RWPE1 (cell line): ENCODE measurements at regions not wholly inside any gene's neighbourhood (a gene's known extent, or its start where the extent isn't known, plus 50 kb on each side); places are given as distances from the start of the nearest gene placed in this dataset.

Source experiments
- CTCF ChIA-PET: fragments of 350-600 bp; sonication (Branson Sonifier 250); formaldehyde crosslinking; extraction: SDS; loops from one replicate; lab custom pipeline; 2021; lab: Yijun Ruan, JAX
- POLR2A ChIA-PET: fragments of 400-600 bp; formaldehyde crosslinking; extraction: SDS; loops from one replicate; lab custom pipeline; 2020; ENCODE audit warnings: antibody characterized with exemption; ENCODE audit not compliant: low non-redundant PET; lab: Yijun Ruan, JAX
- DNase-seq: peaks from one replicate; pipeline ENCODE4 v3.0.0; 2012; ENCODE audit warnings: low spot score
- H3K27ac ChIP-seq: fragments of 450-650 bp; 2 replicates; pipeline ENCODE4 v1.5.1; 2017
- CTCF ChIP-seq: fragments of 450-650 bp; conservative IDR thresholded peaks from 2 replicates; pipeline ENCODE4 v1.5.1; 2017; ENCODE audit warnings: low read depth, mild to moderate bottlenecking

- ChIA-PET POLR2A (no interaction called here), CTCF (no interaction called here)
Observed at GRCh38 chr6:71642793-71643192, 243.6 kb upstream of the RIMS1 start.

GRCh38 chr6:71645299-71645698 lies 241.1 kb upstream of the RIMS1 start:
- H3K27ac ChIP-seq, result no peak overlapping the region
- CTCF ChIA-PET, result no interaction called here
- TF ChIP-seq CTCF, result no peak
- DNase-seq, result no peak
- POLR2A ChIA-PET, result no interaction called here

More at GRCh38 chr6:71642793-71643192, 243.6 kb upstream of the RIMS1 start:
- no peak for TF ChIP-seq CTCF
- DNase-seq, result no peak
- H3K27ac ChIP-seq, result no peak overlapping the region

- DNase-seq, result no peak
- CTCF ChIA-PET, result interaction anchor here (0.6 kb wide), 1 partner anchor 23 kb away, joined by 3 read pairs; no protein-coding TSS in a partner anchor
- no peak for TF ChIP-seq CTCF
- H3K27ac ChIP-seq, result no peak overlapping the region
- POLR2A ChIA-PET, result no interaction called here
Observed at GRCh38 chr6:71649915-71650314, 236.4 kb upstream of the RIMS1 start.

GRCh38 chr6:71651636-71652035 lies 234.7 kb upstream of the RIMS1 start:
- no peak for DNase-seq
- CTCF ChIA-PET, result no interaction called here
- H3K27ac ChIP-seq, result no peak overlapping the region
- POLR2A ChIA-PET, result no interaction called here
- TF ChIP-seq CTCF, result no peak

- no peak for TF ChIP-seq CTCF
- ChIA-PET CTCF (no interaction called here), POLR2A (no interaction called here)
- DNase-seq, result no peak
- no peak overlapping the region for H3K27ac ChIP-seq
Observed at GRCh38 chr6:71656121-71656520, 230.2 kb upstream of the RIMS1 start.

- CTCF ChIA-PET, result no interaction called here
- no peak overlapping the region for H3K27ac ChIP-seq
- no peak for TF ChIP-seq CTCF
- no peak for DNase-seq
- POLR2A ChIA-PET, result no interaction called here
Observed at GRCh38 chr6:71665931-71666330, 220.4 kb upstream of the RIMS1 start.

- ChIA-PET POLR2A (no interaction called here), CTCF (no interaction called here)
- H3K27ac ChIP-seq, result no peak overlapping the region
- no peak for DNase-seq
- no peak for TF ChIP-seq CTCF
Observed at GRCh38 chr6:71672876-71673275, 213.5 kb upstream of the RIMS1 start.
